ENCODE measurements at regions not wholly inside any gene's neighbourhood (a gene's known extent, or its start where the extent isn't known, plus 50 kb on each side); places are given as distances from the start of the nearest gene placed in this dataset.

GRCh38 chr10:44776181-44776580 lies 135.0 kb upstream of the TMEM72 start:
- DNase-seq (ENCODE audit: low read depth in 2 of 2), result no peak

DNA sequence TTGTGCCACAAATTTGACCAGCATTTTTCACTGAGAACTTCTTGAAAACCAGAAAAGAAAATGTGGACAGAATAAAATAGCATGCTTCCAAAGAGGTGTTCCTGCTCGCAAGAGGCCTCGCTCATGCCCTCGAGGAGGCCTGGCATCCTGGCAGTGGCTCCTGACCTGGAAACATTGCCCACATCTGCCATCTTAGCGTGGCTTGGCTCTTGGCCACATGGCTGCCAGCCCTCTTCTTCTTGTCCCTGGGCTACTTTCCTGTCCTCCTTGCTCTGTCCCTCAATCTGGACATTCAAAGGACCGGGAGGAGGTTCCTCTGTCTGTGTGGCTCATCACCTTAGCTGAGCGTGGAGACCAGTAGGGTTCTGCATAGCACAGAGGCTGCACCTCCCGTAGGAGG lies 131.6 kb upstream of the TMEM72 start:
- DNase-seq (ENCODE audit: low read depth in 2 of 2), result no peak

DNA sequence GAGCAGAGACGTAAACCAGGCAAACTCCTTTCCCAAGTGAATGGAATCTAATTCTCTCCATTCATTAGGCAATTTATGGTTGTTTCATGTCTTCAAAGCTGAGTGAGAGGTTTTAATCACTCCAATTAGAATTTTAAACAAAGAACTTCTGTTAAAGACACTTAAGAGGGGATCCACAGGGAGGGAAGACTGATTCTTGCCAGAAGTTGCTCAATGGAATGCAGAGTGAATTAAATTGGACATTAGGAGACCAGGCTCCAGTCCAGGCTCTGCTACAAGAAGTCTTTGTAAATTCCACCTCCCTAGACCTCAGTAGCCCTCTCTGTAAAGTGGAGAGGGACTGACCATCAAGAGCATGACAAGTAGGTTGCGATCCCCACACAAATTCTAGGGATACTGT lies 130.7 kb upstream of the TMEM72 start:
- DNase-seq (ENCODE audit: low read depth in 2 of 2), result no peak

GRCh38 chr10:44781131-44781530 lies 130.0 kb upstream of the TMEM72 start:
- DNase-seq (ENCODE audit: low read depth in 2 of 2), result no peak

- DNase-seq (ENCODE audit: low read depth in 2 of 2), result no peak
These were observed 124.8 kb upstream of the TMEM72 start for GRCh38 chr10:44786286-44786850.

DNA sequence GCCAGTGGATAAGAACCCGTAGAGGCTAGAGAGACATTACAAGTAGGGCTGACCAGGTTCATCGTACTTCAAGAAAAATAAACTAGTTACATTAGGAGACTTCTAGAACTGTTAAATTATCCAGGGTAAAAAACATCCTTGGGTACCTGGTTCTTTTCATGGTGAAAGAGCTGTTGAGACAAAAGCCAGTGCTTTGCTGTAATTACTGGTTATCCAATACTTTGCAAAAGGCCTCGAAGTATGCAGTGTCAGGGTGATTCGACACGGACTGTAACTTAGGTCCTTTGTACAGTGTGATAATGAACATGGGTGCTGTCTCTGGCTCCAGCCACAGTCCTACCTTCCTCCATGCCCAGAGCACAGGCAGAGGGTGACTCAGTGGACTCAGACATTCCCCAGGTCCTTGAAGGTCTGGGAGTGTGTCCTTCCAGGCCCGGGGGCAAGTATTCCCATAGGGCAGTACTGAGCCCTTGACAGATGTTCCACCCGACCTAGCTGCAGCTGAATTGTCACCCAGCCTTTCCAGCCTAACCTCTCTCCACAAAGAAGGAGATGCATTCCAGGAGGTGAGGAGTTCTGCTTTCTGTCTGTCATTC lies 123.6 kb upstream of the TMEM72 start:
- DNase-seq (ENCODE audit: low read depth in 2 of 2), result no peak

- no peak for DNase-seq (ENCODE audit: low read depth in 2 of 2)
These were observed 122.7 kb upstream of the TMEM72 start for GRCh38 chr10:44788147-44789129.

GRCh38 chr10:44792119-44792775 lies 118.9 kb upstream of the TMEM72 start:
- DNase-seq (ENCODE audit: low read depth in 2 of 2), result no peak

DNA sequence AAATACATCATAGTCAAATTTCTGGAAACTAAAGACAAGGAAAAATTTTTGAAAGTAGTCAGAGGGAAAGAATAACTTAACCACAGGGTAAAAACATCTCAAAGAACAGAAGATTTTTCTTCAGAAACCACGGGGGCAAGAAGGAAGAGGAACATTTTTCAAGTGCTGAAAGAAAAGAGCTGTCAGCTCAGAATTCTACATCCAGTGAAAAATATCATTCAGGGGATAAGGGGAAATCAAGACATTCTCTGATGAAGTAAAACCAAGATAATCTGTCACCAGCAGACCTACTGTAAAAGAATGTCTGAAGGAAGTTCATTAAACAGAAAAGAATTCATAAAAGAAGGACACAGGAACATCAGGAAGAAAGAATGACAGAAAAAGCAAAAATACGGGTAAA lies 111.2 kb upstream of the TMEM72 start:
- no peak for DNase-seq (ENCODE audit: low read depth in 2 of 2)

- no peak for DNase-seq (ENCODE audit: low read depth in 2 of 2)
These were observed 109.5 kb upstream of the TMEM72 start for GRCh38 chr10:44801383-44802327.

GRCh38 chr10:44803862-44804261 lies 107.3 kb upstream of the TMEM72 start:
- DNase-seq (ENCODE audit: low read depth in 2 of 2), result no peak

GRCh38 chr10:44804661-44805060 lies 106.5 kb upstream of the TMEM72 start:
- no peak for DNase-seq (ENCODE audit: low read depth in 2 of 2)

- DNase-seq (ENCODE audit: low read depth in 2 of 2), result no peak
These were observed 105.5 kb upstream of the TMEM72 start for GRCh38 chr10:44805466-44806210.

DNA sequence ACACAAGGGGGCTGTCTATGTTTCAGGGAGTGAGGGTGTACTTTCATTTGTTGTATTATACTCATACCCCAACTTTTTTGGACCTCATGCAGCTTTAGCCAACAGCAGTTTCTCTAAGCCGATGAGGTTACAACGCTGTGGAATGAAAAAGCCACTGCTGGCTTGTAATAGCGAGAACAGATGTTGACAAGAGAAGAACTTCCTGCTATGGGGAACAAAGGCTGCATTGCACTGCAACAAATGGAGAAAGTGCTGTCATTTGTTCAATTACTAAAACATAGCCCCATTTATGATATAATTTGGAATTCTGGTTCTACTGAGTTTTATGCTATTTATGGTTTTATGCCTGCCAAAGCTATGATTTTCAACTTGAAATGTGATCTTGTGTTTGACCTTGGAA lies 104.2 kb upstream of the TMEM72 start:
- no peak for DNase-seq (ENCODE audit: low read depth in 2 of 2)

- no peak for DNase-seq (ENCODE audit: low read depth in 2 of 2)
These were observed 103.7 kb upstream of the TMEM72 start for GRCh38 chr10:44807451-44807850.

- no peak for DNase-seq (ENCODE audit: low read depth in 2 of 2)
These were observed 101.5 kb upstream of the TMEM72 start for GRCh38 chr10:44809647-44810046.

DNA sequence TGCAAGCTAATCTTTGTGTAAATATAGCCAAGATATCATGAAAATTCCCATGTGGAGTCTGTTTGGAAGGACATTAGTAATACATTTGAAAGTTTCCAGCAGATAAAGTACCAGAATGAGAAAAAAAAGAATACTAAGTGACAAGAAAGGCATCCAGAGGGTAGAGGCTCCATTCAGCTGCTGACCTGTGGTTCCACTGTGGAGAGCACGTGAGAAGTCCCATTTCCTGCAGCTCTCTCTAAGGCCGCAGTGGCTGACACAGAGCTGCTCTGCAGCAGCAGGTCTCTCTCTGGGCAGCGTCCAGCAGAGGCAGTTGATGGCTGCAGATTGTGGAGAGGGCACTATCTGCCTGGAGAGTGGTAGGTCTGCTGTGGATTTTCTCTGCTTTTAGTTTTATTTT lies 100.1 kb upstream of the TMEM72 start:
- DNase-seq (ENCODE audit: low read depth in 2 of 2), result no peak

GRCh38 chr10:44813201-44813600 lies 97.9 kb upstream of the TMEM72 start:
- DNase-seq (ENCODE audit: low read depth in 2 of 2), result no peak

DNA sequence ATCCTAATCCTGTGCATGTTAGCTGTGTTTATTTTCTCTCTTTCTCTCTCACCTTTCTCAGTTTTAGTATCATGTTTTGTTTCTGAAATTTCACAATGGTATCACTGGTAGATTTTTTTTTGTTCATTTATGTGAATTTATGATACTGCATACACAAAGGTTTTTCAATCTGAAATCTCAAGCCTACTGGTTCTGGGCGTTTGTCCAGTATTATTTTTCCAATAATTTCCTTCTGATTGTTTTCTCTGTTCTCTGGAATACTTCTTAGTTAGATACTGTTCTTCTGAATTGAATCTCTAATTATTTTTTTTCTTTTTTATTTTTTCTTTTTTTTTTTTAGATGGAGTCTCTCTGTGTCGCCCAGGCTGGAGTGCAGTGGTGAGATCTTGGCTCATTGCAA lies 96.2 kb upstream of the TMEM72 start:
- DNase-seq (ENCODE audit: low read depth in 2 of 2), result no peak

- no peak for DNase-seq (ENCODE audit: low read depth in 2 of 2)
These were observed 93.0 kb upstream of the TMEM72 start for GRCh38 chr10:44818041-44818649.
